MM.1S (cell line): ENCODE measurements at regions not wholly inside any gene's neighbourhood (a gene's known extent, or its start where the extent isn't known, plus 50 kb on each side); places are given as distances from the start of the nearest gene placed in this dataset.

ENCODE experiments used
- EZH2 ChIP-seq: fragments of 300-600 bp; sonication (generic); optimal IDR thresholded peaks from 2 replicates; pipeline ENCODE3; 2017; ENCODE audit warnings: low read depth, mild to moderate bottlenecking, antibody characterized with exemption, low read length, mixed read lengths
- TF ChIP-seq, protein P1 (sequence below): fragments of 300-600 bp; sonication (generic); IDR thresholded peaks from 2 replicates; pipeline ENCODE4 v1.5.1; 2016; ENCODE audit warnings: antibody characterized with exemption, low read length, mixed read lengths

DNA sequence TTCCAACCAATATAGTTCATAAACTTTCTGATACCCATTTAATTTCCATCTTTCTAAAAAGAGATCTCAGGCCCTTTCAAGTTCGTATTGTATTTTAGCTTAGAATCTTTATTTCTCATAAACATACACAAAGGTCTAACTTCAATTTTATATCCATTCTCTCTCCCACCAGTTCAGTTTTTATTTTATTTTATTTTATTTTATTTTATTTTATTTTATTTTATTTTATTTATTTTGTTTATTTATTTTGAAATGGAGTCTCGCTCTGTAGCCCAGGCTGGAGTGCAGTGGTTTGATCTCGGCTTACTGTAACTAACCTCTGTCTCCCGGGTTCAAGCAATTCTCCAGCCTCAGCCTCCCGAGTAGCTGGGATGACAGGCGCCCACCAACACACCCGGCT, 552.8 kb downstream of the SLITRK5 start:
- TF ChIP-seq, protein P1, sequence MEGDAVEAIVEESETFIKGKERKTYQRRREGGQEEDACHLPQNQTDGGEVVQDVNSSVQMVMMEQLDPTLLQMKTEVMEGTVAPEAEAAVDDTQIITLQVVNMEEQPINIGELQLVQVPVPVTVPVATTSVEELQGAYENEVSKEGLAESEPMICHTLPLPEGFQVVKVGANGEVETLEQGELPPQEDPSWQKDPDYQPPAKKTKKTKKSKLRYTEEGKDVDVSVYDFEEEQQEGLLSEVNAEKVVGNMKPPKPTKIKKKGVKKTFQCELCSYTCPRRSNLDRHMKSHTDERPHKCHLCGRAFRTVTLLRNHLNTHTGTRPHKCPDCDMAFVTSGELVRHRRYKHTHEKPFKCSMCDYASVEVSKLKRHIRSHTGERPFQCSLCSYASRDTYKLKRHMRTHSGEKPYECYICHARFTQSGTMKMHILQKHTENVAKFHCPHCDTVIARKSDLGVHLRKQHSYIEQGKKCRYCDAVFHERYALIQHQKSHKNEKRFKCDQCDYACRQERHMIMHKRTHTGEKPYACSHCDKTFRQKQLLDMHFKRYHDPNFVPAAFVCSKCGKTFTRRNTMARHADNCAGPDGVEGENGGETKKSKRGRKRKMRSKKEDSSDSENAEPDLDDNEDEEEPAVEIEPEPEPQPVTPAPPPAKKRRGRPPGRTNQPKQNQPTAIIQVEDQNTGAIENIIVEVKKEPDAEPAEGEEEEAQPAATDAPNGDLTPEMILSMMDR: no peak
- TF ChIP-seq EZH2: no peak
